ENCODE measurements at regions not wholly inside any gene's neighbourhood (a gene's known extent, or its start where the extent isn't known, plus 50 kb on each side); places are given as distances from the start of the nearest gene placed in this dataset.
A peak's percentile ranks its signal among the peaks of the same experiment; 100 is the strongest.

DNA sequence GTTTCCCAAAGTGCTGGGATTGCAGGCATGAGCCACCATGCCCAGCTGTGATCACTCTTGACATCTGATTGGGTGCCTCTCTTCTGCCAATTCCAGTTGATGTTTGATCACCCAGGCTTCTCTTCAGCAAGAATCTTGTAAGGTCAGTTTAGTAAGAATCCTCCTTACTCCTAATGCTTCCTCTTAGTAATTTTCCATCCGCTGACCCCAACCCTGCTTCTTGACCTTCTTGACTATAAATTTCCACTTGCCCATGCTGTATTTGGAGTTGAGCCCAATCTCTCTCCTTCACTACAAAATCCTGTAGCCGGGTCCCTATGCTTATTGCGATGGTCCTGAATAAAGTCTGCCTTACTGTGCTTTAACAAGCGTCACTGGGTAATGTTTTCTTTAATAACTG, 75.4 kb downstream of the DDIT4L start:
- no peak for DNase-seq (ENCODE audit: low read depth)
- TF ChIP-seq, protein P1, sequence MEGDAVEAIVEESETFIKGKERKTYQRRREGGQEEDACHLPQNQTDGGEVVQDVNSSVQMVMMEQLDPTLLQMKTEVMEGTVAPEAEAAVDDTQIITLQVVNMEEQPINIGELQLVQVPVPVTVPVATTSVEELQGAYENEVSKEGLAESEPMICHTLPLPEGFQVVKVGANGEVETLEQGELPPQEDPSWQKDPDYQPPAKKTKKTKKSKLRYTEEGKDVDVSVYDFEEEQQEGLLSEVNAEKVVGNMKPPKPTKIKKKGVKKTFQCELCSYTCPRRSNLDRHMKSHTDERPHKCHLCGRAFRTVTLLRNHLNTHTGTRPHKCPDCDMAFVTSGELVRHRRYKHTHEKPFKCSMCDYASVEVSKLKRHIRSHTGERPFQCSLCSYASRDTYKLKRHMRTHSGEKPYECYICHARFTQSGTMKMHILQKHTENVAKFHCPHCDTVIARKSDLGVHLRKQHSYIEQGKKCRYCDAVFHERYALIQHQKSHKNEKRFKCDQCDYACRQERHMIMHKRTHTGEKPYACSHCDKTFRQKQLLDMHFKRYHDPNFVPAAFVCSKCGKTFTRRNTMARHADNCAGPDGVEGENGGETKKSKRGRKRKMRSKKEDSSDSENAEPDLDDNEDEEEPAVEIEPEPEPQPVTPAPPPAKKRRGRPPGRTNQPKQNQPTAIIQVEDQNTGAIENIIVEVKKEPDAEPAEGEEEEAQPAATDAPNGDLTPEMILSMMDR (conservative IDR thresholded peaks at IDR 0.05; ENCODE audit: low read depth, low read length): no peak
- no peak overlapping the region for H3K4me3 ChIP-seq (ENCODE audit: low read depth, low read length)

DNA sequence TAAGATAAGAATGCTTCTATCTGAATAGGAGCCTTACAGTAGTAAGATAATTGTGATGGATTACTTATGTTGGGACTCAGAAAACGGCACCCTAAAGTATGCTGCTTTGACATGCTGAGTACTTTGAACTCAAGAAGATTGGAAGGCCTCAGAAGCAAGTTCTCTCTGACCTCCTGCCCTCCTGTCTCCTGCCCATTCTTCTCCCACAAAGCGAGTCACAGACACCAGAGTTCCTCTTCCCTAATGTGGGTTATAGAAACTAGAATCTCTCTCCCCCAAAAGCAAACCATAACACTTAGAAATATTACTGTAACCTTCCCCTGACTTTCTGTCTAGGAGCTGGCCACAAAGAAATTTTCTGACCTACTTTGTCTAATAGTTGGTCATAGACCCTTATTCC, 76.5 kb downstream of the DDIT4L start:
- no peak for DNase-seq (ENCODE audit: low read depth)
- no peak overlapping the region for H3K4me3 ChIP-seq (ENCODE audit: low read depth, low read length)
- TF ChIP-seq, protein P1 (conservative IDR thresholded peaks at IDR 0.05; ENCODE audit: low read depth, low read length): no peak

DNA sequence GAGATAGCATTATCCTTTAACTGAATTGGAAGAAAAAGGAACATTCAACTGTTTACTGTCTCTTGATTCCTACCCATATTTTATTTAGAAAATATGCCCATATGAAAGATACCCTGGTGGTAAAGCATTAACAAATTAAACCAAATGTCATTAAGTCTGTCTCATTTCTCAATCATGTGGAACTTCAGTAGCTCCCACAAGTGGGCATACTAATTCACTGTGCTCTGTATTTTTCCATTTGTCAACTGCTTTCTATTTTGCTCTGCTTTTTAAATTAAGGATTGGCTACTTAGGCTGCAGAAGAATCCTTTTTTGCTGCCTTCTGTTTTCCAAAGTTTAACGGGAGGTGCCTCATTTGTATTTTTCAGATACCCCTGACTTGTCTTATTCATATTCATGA, 77.2 kb downstream of the DDIT4L start:
- DNase-seq (ENCODE audit: low read depth): peak; percentile 40

DNA sequence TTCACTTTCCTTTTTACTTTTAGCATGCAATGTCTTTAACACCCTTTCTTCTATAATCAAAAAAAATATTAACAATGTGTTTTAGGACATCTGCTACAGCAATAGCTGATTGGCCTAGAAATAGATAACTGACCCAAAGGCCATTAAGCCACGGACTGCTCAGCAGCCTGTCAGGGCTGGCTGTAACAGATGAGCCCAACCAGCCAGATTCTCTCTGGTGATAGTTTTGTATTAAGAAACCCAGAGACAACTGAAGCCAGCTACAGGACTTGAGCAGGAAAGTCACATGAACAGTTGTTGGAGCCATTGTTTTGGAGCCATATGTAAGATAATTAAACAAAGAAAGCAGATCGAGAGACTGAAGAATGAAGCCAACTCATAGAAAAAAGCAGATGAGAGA, 80.3 kb downstream of the DDIT4L start:
- H3K4me3 ChIP-seq (ENCODE audit: low read depth, low read length): no peak overlapping the region
- TF ChIP-seq, protein P1 (conservative IDR thresholded peaks at IDR 0.05; ENCODE audit: low read depth, low read length): no peak
- no peak for DNase-seq (ENCODE audit: low read depth)

More for the DNA sequence above, 77.2 kb downstream of the DDIT4L start:
- no peak overlapping the region for H3K4me3 ChIP-seq (ENCODE audit: low read depth, low read length)
- TF ChIP-seq, protein P1 (conservative IDR thresholded peaks at IDR 0.05; ENCODE audit: low read depth, low read length): no peak

DNA sequence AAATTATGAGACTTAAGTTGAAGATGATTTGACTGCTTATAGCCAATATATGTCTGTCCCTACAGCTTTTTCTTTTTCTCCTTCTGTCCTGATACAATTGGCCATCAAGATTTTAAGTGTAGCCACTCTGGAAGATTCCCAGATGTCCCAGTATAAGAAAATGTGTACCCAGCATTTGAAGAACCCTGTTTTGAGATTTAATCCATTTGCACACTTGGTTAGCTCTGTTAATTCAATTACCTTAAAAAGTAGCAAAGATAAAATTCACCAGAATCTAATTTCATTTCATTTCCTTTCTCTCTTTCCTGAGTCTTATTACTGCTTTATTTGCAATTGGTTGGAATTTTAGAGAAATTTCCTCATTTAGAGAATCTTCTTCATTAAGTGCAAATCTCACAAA, 81.4 kb downstream of the DDIT4L start:
- TF ChIP-seq, protein P1 (conservative IDR thresholded peaks at IDR 0.05; ENCODE audit: low read depth, low read length): no peak
- DNase-seq (ENCODE audit: low read depth): no peak
- no peak overlapping the region for H3K4me3 ChIP-seq (ENCODE audit: low read depth, low read length)

DNA sequence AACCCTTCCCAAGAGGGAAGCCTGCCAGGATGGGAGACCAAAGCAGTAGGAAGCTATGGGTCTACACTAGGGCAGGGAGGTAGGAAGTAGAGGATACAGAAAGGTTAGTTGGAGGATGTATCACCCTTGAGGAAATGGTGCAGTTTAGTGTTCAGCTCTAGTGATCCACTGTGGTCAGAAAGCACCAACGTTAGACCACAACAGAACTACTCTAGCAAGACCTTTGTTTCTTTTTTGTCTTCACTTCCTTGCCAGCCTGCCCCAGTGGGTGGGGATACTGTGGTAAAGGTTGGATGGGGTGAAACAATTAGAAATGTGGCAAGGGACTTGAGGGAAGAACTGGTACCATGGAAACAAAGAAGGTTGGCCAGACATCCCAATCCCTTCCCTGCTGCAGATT, 83.3 kb downstream of the DDIT4L start:
- peak; percentile 63 for DNase-seq (ENCODE audit: low read depth)
- no peak overlapping the region for H3K4me3 ChIP-seq (ENCODE audit: low read depth, low read length)
- TF ChIP-seq, protein P1 (conservative IDR thresholded peaks at IDR 0.05; ENCODE audit: low read depth, low read length): no peak

DNA sequence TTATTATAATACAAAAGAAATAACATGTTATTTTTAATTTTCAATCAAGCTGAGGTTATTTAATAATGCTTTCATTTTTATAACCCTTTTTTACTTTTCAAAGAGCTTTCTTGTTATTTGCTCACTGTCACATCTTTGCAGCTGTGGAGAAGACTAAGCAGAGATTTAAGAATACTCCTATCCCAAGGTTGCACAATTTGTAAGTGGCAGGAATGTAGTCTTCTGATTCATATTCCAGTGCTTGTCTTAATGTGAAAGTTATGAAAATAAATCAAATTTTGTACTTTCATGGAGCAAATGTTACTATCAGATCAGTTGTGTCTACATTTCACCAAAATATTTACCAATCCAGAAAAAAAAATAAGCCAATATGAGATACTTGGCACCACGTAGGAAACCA, 86.6 kb downstream of the DDIT4L start:
- TF ChIP-seq, protein P1 (conservative IDR thresholded peaks at IDR 0.05; ENCODE audit: low read depth, low read length): no peak
- no peak for DNase-seq (ENCODE audit: low read depth)
- H3K4me3 ChIP-seq (ENCODE audit: low read depth, low read length): no peak overlapping the region

All from epithelial cell of proximal tubule (primary cell).